ENCODE measurements at regions not wholly inside any gene's neighbourhood (a gene's known extent, or its start where the extent isn't known, plus 50 kb on each side); places are given as distances from the start of the nearest gene placed in this dataset.

- no peak for DNase-seq
These were observed 75.6 kb upstream of the ZNF507 start for GRCh38 chr19:32269831-32270230.

GRCh38 chr19:32273483-32273882 lies 71.9 kb upstream of the ZNF507 start:
- no peak for DNase-seq

GRCh38 chr19:32287086-32287485 lies 58.3 kb upstream of the ZNF507 start:
- DNase-seq = no peak

- no peak for DNase-seq
These were observed 57.6 kb upstream of the ZNF507 start for GRCh38 chr19:32287811-32288227.

- DNase-seq = no peak
These were observed 55.7 kb upstream of the ZNF507 start for GRCh38 chr19:32289566-32290210.

GRCh38 chr19:32291876-32292275 lies 53.5 kb upstream of the ZNF507 start:
- no peak for DNase-seq

GRCh38 chr19:32294871-32295438 lies 50.5 kb upstream of the ZNF507 start:
- DNase-seq = no peak
